ENCODE measurements at regions not wholly inside any gene's neighbourhood (a gene's known extent, or its start where the extent isn't known, plus 50 kb on each side); places are given as distances from the start of the nearest gene placed in this dataset.

- Histone ChIP-seq H3K9me3 (ENCODE audit: control extremely low read depth in 1 of 3, control insufficient read depth in 2 of 3, insufficient read depth in 1 of 3, low read length in 2 of 3) (no peaks in the 10 kb centered on the region), H3K27me3 (replicated peaks in 1 of 4; ENCODE audit: control extremely low read depth in 1 of 4, control insufficient read depth in 3 of 4, insufficient read depth in 4 of 4, low read length in 3 of 4) (no peaks in the 10 kb centered on the region), H2AFZ (ENCODE audit: insufficient read depth, low read depth, low read length, poor library complexity, severe bottlenecking) (no peak overlapping the region), H3K4me2 (replicated peaks; ENCODE audit: low read depth, low read length, poor library complexity, severe bottlenecking) (no peak overlapping the region), H3K79me2 (ENCODE audit: control insufficient read depth, insufficient read depth, low read length) (no peaks in the 10 kb centered on the region), H4K20me1 (ENCODE audit: control insufficient read depth, insufficient read depth, low read length, poor library complexity, severe bottlenecking) (no peaks in the 10 kb centered on the region), H3K4me1 (ENCODE audit: control insufficient read depth in 2 of 2, insufficient read depth in 2 of 2, low read length in 2 of 2) (no peaks in the 10 kb centered on the region), H3K9ac (ENCODE audit: low read length) (no peak overlapping the region), H3K4me3 (ENCODE audit: control extremely low read depth in 1 of 5, extremely low read depth in 1 of 5, insufficient read depth in 1 of 5, low read depth in 2 of 5, low read length in 4 of 5) (no peak overlapping the region), H3K36me3 (replicated peaks in 1 of 2; ENCODE audit: control extremely low read depth in 1 of 2, control insufficient read depth in 1 of 2, extremely low read depth in 1 of 2, insufficient read depth in 2 of 2, low read length in 1 of 2) (no peaks in the 10 kb centered on the region), H3K27ac (ENCODE audit: low read length in 2 of 2) (no peak overlapping the region)
- intact Hi-C loops (cut with micrococcal nuclease), result no loop called here
- TF ChIP-seq EZH2 (IDR thresholded peaks at IDR 0.05; ENCODE audit: borderline replicate concordance, insufficient read depth, low read depth, low read length, poor library complexity, severe bottlenecking) (no peak), CTCF (IDR thresholded peaks at IDR 0.05) (no peak)
- Mint-ChIP-seq H3K4me3 (no peak overlapping the region), H3K27ac (no peak overlapping the region), H3K9me3 (ENCODE audit: insufficient read depth) (no peaks in the 10 kb centered on the region), H3K4me1 (no peaks in the 10 kb centered on the region), H3K27me3 (no peaks in the 10 kb centered on the region)
- POLR2A ChIA-PET, result no interaction called here
- no peak for ATAC-seq (ENCODE audit: low read depth)
- CTCF ChIA-PET, result no interaction called here
- no peak for DNase-seq
- 100% methylated on average over 1 of the region's 1 CpG for WGBS (ENCODE audit: insufficient coverage)
These were observed 56.1 kb upstream of the PIAS1 start for GRCh38 chr15:67997996-67998395.

- DNase-seq, result no peak
- intact Hi-C loops (cut with micrococcal nuclease), result no loop called here
- Histone ChIP-seq H2AFZ (ENCODE audit: insufficient read depth, low read depth, low read length, poor library complexity, severe bottlenecking) (no peak overlapping the region), H3K4me2 (replicated peaks; ENCODE audit: low read depth, low read length, poor library complexity, severe bottlenecking) (no peak overlapping the region), H3K4me1 (ENCODE audit: control insufficient read depth in 2 of 2, insufficient read depth in 2 of 2, low read length in 2 of 2) (no peaks in the 10 kb centered on the region), H4K20me1 (ENCODE audit: control insufficient read depth, insufficient read depth, low read length, poor library complexity, severe bottlenecking) (no peaks in the 10 kb centered on the region), H3K36me3 (replicated peaks in 1 of 2; ENCODE audit: control extremely low read depth in 1 of 2, control insufficient read depth in 1 of 2, extremely low read depth in 1 of 2, insufficient read depth in 2 of 2, low read length in 1 of 2) (no peaks in the 10 kb centered on the region), H3K9me3 (ENCODE audit: control extremely low read depth in 1 of 3, control insufficient read depth in 2 of 3, insufficient read depth in 1 of 3, low read length in 2 of 3) (no peaks in the 10 kb centered on the region), H3K79me2 (ENCODE audit: control insufficient read depth, insufficient read depth, low read length) (no peaks in the 10 kb centered on the region), H3K27ac (ENCODE audit: low read length in 2 of 2) (no peak overlapping the region), H3K27me3 (replicated peaks in 1 of 4; ENCODE audit: control extremely low read depth in 1 of 4, control insufficient read depth in 3 of 4, insufficient read depth in 4 of 4, low read length in 3 of 4) (no peaks in the 10 kb centered on the region), H3K9ac (ENCODE audit: low read length) (no peak overlapping the region), H3K4me3 (ENCODE audit: control extremely low read depth in 1 of 5, extremely low read depth in 1 of 5, insufficient read depth in 1 of 5, low read depth in 2 of 5, low read length in 4 of 5) (no peak overlapping the region)
- POLR2A ChIA-PET, result no interaction called here
- no peak overlapping the region for H3K4me3 Mint-ChIP-seq
- H3K27ac Mint-ChIP-seq, result no peak overlapping the region
- TF ChIP-seq EZH2 (IDR thresholded peaks at IDR 0.05; ENCODE audit: borderline replicate concordance, insufficient read depth, low read depth, low read length, poor library complexity, severe bottlenecking) (no peak), CTCF (IDR thresholded peaks at IDR 0.05) (no peak)
- no peaks in the 10 kb centered on the region for H3K4me1 Mint-ChIP-seq
- H3K9me3 Mint-ChIP-seq (ENCODE audit: insufficient read depth), result no peaks in the 10 kb centered on the region
- no peak for ATAC-seq (ENCODE audit: low read depth)
- no peaks in the 10 kb centered on the region for H3K27me3 Mint-ChIP-seq
- WGBS (ENCODE audit: insufficient coverage), result 80% methylated on average over 1 of the region's 6 CpGs
- CTCF ChIA-PET, result no interaction called here
These were observed 55.4 kb upstream of the PIAS1 start for GRCh38 chr15:67998599-67999133.
